Sigmoid colon (tissue), 4 donors: ENCODE measurements at regions not wholly inside any gene's neighbourhood (a gene's known extent, or its start where the extent isn't known, plus 50 kb on each side); places are given as distances from the start of the nearest gene placed in this dataset.

ENCODE experiments used
- POLR2A ChIP-seq, 2 donors: fragments of 450-650 bp; IDR thresholded peaks; one replicate each; pipeline ENCODE4 v1.6.1; 2016; ENCODE audit warnings: antibody characterized with exemption in 2 of 2, mild to moderate bottlenecking in 2 of 2, moderate library complexity in 2 of 2
- POLR2AphosphoS5 ChIP-seq, 4 donors: sonication (generic); formaldehyde crosslinking; IDR thresholded peaks; one replicate each; pipeline ENCODE4 v1.6.1; 2017; ENCODE audit warnings: antibody characterized with exemption in 4 of 4
- TF ChIP-seq, protein P1 (sequence below), 4 experiments: fragments of 450-650 bp in 3 of 4; fragments of 200-600 bp in 1 of 4; IDR thresholded peaks; one replicate each; pipeline ENCODE4 v1.5.1; 2016 to 2019; ENCODE audit warnings: antibody characterized with exemption in 4 of 4, mild to moderate bottlenecking in 3 of 4, moderate library complexity in 2 of 4

DNA sequence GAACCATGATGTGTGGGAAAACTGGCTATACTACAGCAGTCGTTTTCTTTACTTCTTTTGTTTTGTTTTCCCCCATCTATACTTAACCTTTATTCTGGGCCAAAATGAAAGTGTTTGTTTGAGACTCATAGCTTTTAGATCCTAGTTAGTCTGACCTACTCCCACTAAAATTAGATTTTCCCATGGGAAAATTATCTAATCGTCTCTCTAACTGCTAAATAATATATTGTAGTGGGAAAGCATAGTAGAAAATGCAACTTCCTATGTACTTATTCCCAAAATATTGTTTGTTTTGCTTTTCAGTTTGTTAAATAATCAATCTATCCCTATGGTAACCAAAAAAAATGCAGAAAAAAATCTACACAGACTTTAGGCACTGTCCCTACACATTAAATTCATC, 96.6 kb downstream of the NOC3L start:
- TF ChIP-seq, protein P1, sequence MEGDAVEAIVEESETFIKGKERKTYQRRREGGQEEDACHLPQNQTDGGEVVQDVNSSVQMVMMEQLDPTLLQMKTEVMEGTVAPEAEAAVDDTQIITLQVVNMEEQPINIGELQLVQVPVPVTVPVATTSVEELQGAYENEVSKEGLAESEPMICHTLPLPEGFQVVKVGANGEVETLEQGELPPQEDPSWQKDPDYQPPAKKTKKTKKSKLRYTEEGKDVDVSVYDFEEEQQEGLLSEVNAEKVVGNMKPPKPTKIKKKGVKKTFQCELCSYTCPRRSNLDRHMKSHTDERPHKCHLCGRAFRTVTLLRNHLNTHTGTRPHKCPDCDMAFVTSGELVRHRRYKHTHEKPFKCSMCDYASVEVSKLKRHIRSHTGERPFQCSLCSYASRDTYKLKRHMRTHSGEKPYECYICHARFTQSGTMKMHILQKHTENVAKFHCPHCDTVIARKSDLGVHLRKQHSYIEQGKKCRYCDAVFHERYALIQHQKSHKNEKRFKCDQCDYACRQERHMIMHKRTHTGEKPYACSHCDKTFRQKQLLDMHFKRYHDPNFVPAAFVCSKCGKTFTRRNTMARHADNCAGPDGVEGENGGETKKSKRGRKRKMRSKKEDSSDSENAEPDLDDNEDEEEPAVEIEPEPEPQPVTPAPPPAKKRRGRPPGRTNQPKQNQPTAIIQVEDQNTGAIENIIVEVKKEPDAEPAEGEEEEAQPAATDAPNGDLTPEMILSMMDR (IDR thresholded peaks at IDR 0.05) = no peak
- TF ChIP-seq POLR2AphosphoS5 (IDR thresholded peaks at IDR 0.05) = no peak
- TF ChIP-seq POLR2A (IDR thresholded peaks at IDR 0.05) = no peak
